AG04449 (cell line): ENCODE measurements at regions not wholly inside any gene's neighbourhood (a gene's known extent, or its start where the extent isn't known, plus 50 kb on each side); places are given as distances from the start of the nearest gene placed in this dataset.
A peak's percentile ranks its signal among the peaks of the same experiment; 100 is the strongest.

Experiments
- CTCF ChIA-PET: fragments of 350-600 bp; formaldehyde crosslinking; extraction: SDS; loops from one replicate; lab custom pipeline; 2021; ENCODE audit warnings: antibody characterized with exemption; lab: Yijun Ruan, JAX
- POLR2A ChIA-PET: fragments of 400-600, 350-600 bp; formaldehyde crosslinking; extraction: SDS; loops from one replicate; lab custom pipeline; 2020; ENCODE audit warnings: antibody characterized with exemption, inconsistent platforms; lab: Yijun Ruan, JAX
- DNase-seq: peaks from one replicate; pipeline ENCODE4 v3.0.0-alpha.2; 2010; ENCODE audit warnings: low read depth, low spot score
- H3K4me3 ChIP-seq: 2 replicates; pipeline ENCODE4 v1.5.1; 2011; ENCODE audit warnings: low read depth, mild to moderate bottlenecking, control low read depth, low read length
- CTCF ChIP-seq: IDR thresholded peaks from one replicate; pipeline ENCODE4 v1.5.1; 2011; ENCODE audit warnings: mild to moderate bottlenecking, moderate library complexity, low read length, control low read depth, inconsistent platforms; ENCODE audit not compliant: insufficient read depth; ENCODE audit errors: missing control alignments

- TF ChIP-seq CTCF: no peak
- no peak for DNase-seq
- CTCF ChIA-PET: no interaction called here
- H3K4me3 ChIP-seq: no peak overlapping the region
- POLR2A ChIA-PET: no interaction called here
Measured at GRCh38 chr17:13400491-13400890, 201.2 kb downstream of the HS3ST3A1 start.

GRCh38 chr17:13398853-13399252, 202.9 kb downstream of the HS3ST3A1 start:
- DNase-seq: no peak
- no peak overlapping the region for H3K4me3 ChIP-seq
- CTCF ChIA-PET: no interaction called here
- no peak for TF ChIP-seq CTCF
- POLR2A ChIA-PET: no interaction called here

GRCh38 chr17:13398091-13398490, 203.6 kb downstream of the HS3ST3A1 start:
- POLR2A ChIA-PET: no interaction called here
- no peak for TF ChIP-seq CTCF
- no peak for DNase-seq
- H3K4me3 ChIP-seq: no peak overlapping the region
- CTCF ChIA-PET: no interaction called here

GRCh38 chr17:13395862-13396261, 205.9 kb downstream of the HS3ST3A1 start:
- H3K4me3 ChIP-seq: no peak overlapping the region
- ChIA-PET POLR2A (no interaction called here), CTCF (interaction anchor here (0.7 kb wide), 1 partner anchor 17 kb away, joined by 3 read pairs; no protein-coding TSS in a partner anchor)
- TF ChIP-seq CTCF: no peak
- DNase-seq: no peak

- DNase-seq: no peak
- no peak for TF ChIP-seq CTCF
- ChIA-PET CTCF (no interaction called here), POLR2A (no interaction called here)
- no peak overlapping the region for H3K4me3 ChIP-seq
Measured at GRCh38 chr17:13395346-13395745, 206.4 kb downstream of the HS3ST3A1 start.

GRCh38 chr17:13393841-13394710, 207.7 kb downstream of the HS3ST3A1 start:
- H3K4me3 ChIP-seq: no peak overlapping the region
- no peak for TF ChIP-seq CTCF
- DNase-seq: peak; percentile 54
- POLR2A ChIA-PET: no interaction called here
- CTCF ChIA-PET: no interaction called here
